HG03135 (cell line): ENCODE measurements at regions not wholly inside any gene's neighbourhood (a gene's known extent, or its start where the extent isn't known, plus 50 kb on each side); places are given as distances from the start of the nearest gene placed in this dataset.

Experiments
- ATAC-seq: cut with Tn5 transposase; IDR thresholded peaks from one replicate; pipeline ENCODE4 v1.9.1; 2021; ENCODE audit warnings: mild to moderate bottlenecking, moderate library complexity; ENCODE audit not compliant: unreplicated experiment

- no peak for ATAC-seq
These were observed 412.0 kb upstream of the NR2F2 start for GRCh38 chr15:95918525-95918924.

- ATAC-seq, result no peak
These were observed 411.0 kb upstream of the NR2F2 start for GRCh38 chr15:95919460-95919859.

GRCh38 chr15:95921404-95921803 is 409.1 kb upstream of the NR2F2 start:
- ATAC-seq, result no peak

- ATAC-seq, result no peak
These were observed 408.1 kb upstream of the NR2F2 start for GRCh38 chr15:95922431-95922830.

GRCh38 chr15:95923792-95924191 is 406.7 kb upstream of the NR2F2 start:
- ATAC-seq, result no peak

- ATAC-seq, result no peak
These were observed 401.7 kb upstream of the NR2F2 start for GRCh38 chr15:95928822-95929221.

- ATAC-seq, result peak; percentile 94
These were observed 401.2 kb upstream of the NR2F2 start for GRCh38 chr15:95929232-95929846.

- ATAC-seq, result no peak
These were observed 399.7 kb upstream of the NR2F2 start for GRCh38 chr15:95930659-95931375.

GRCh38 chr15:95931619-95932018 is 398.9 kb upstream of the NR2F2 start:
- no peak for ATAC-seq

- ATAC-seq, result no peak
These were observed 398.4 kb upstream of the NR2F2 start for GRCh38 chr15:95932141-95932540.

GRCh38 chr15:95932676-95933075 is 397.8 kb upstream of the NR2F2 start:
- ATAC-seq, result no peak

- no peak for ATAC-seq
These were observed 394.6 kb upstream of the NR2F2 start for GRCh38 chr15:95935852-95936251.

GRCh38 chr15:95937128-95937528 is 393.4 kb upstream of the NR2F2 start:
- ATAC-seq, result no peak

- no peak for ATAC-seq
These were observed 390.0 kb upstream of the NR2F2 start for GRCh38 chr15:95940431-95940985.

GRCh38 chr15:95944193-95944592 is 386.3 kb upstream of the NR2F2 start:
- ATAC-seq, result no peak

- no peak for ATAC-seq
These were observed 385.7 kb upstream of the NR2F2 start for GRCh38 chr15:95944661-95945255.

GRCh38 chr15:95946241-95946640 is 384.3 kb upstream of the NR2F2 start:
- no peak for ATAC-seq

GRCh38 chr15:95946926-95947325 is 383.6 kb upstream of the NR2F2 start:
- ATAC-seq, result no peak

- ATAC-seq, result no peak
These were observed 382.1 kb upstream of the NR2F2 start for GRCh38 chr15:95948411-95948810.

- ATAC-seq, result no peak
These were observed 377.5 kb upstream of the NR2F2 start for GRCh38 chr15:95953032-95953431.

GRCh38 chr15:95957861-95958260 is 372.6 kb upstream of the NR2F2 start:
- ATAC-seq, result no peak

- no peak for ATAC-seq
These were observed 372.1 kb upstream of the NR2F2 start for GRCh38 chr15:95958382-95958781.
